HCT116 (cell line): ENCODE measurements at regions not wholly inside any gene's neighbourhood (a gene's known extent, or its start where the extent isn't known, plus 50 kb on each side); places are given as distances from the start of the nearest gene placed in this dataset.

Experiments used
- ATAC-seq: fragments of 200-7000 bp; cut with Tn5 transposase; 2 replicates; pipeline ENCODE4 v1.9.1; 2020; ENCODE audit warnings: mild to moderate bottlenecking, moderate library complexity
- BruUV-seq: library from RNA; stranded (reverse); fragments of 400-500 nt; replicated peaks from 2 replicates; lab custom pipeline; 2021; lab: Mats Ljungman, UMichigan
- CTCF ChIA-PET: fragments of 300-600 bp; sonication (Branson Sonifier 250); formaldehyde crosslinking; loops from one replicate; lab custom pipeline; 2021; ENCODE audit warnings: antibody characterized with exemption; lab: Charles Lee
- POLR2A ChIA-PET: fragments of 300-600, 350-600 bp; sonication (Branson Sonifier 250); formaldehyde crosslinking; loops from one replicate; lab custom pipeline; 2021; ENCODE audit warnings: antibody characterized with exemption; lab: Charles Lee
- RAD21 ChIA-PET, 2 experiments: fragments of 300-600 bp; sonication (Branson Sonifier 250); formaldehyde crosslinking; loops; one replicate each; lab custom pipeline; 2023; ENCODE audit warnings: low total read pairs in 2 of 2; ENCODE audit not compliant: uncharacterized antibody in 2 of 2, unreplicated experiment in 2 of 2, low non-redundant PET in 1 of 2; lab: Charles Lee
- DNase-seq: peaks from one replicate; pipeline ENCODE4 v3.0.0-alpha.2; 2010; ENCODE audit warnings: low read depth, low spot score
- H2AFZ ChIP-seq: fragments of 200-600 bp; shearing (Covaris generic), sonication (generic); 2 replicates; pipeline ENCODE4 v1.6.1; 2017; ENCODE audit warnings: low read depth, mixed run types, mixed read lengths, antibody characterized with exemption, low read length; ENCODE audit not compliant: poor library complexity, severe bottlenecking
- H3K27ac ChIP-seq: 2 replicates; pipeline ENCODE4 v1.5.1; 2012; ENCODE audit warnings: low read depth, low read length
- H3K27me3 ChIP-seq: fragments of 200-600 bp; sonication (generic); 2 replicates; pipeline ENCODE4 v1.6.1; 2016; ENCODE audit warnings: mixed run types, low read length, mixed read lengths; ENCODE audit not compliant: insufficient read depth
- H3K36me3 ChIP-seq, 2 experiments: fragments of 200-500 bp in 1 of 2; fragments of 200-600 bp in 1 of 2; sonication (Bioruptor generic) in 1 of 2; sonication (generic) in 1 of 2; 2 replicates each; pipeline versions ENCODE4 v1.5.1 to v1.6.1; 2014 to 2016; ENCODE audit warnings: low read length in 2 of 2, inconsistent platforms in 1 of 2, mixed read lengths in 1 of 2, mixed run types in 1 of 2; ENCODE audit not compliant: insufficient read depth in 2 of 2, control insufficient read depth in 1 of 2
- H3K4me1 ChIP-seq, 2 experiments: fragments of 200-600 bp in 1 of 2; sonication (generic) in 1 of 2; 2 replicates each; pipeline versions ENCODE4 v1.5.1 to v1.6.1; 2012 to 2017; ENCODE audit warnings: low read length in 2 of 2, inconsistent platforms in 1 of 2, mild to moderate bottlenecking in 1 of 2, mixed read lengths in 1 of 2, mixed run types in 1 of 2, moderate library complexity in 1 of 2; ENCODE audit not compliant: insufficient read depth in 2 of 2, control insufficient read depth in 1 of 2
- H3K4me2 ChIP-seq: fragments of 200-600 bp; sonication (generic); 2 replicates; pipeline ENCODE4 v1.6.1; 2017; ENCODE audit warnings: mixed run types, low read length, mixed read lengths
- H3K4me3 ChIP-seq, 2 experiments: fragments of 200-600 bp in 1 of 2; sonication (generic) in 1 of 2; replicated peaks in 1 of 2; 2 replicates each; pipeline ENCODE4 v1.5.1; 2011 to 2016; ENCODE audit warnings: low read length in 2 of 2, control low read depth in 1 of 2, low read depth in 1 of 2, mild to moderate bottlenecking in 1 of 2, mixed read lengths in 1 of 2, mixed run types in 1 of 2
- H3K79me2 ChIP-seq: fragments of 200-600 bp; sonication (generic); 2 replicates; pipeline ENCODE4 v1.6.1; 2017; ENCODE audit warnings: mild to moderate bottlenecking, mixed run types, low read length, moderate library complexity, mixed read lengths; ENCODE audit not compliant: insufficient read depth
- H3K9ac ChIP-seq: fragments of 200-600 bp; sonication (generic); 2 replicates; pipeline ENCODE4 v1.6.1; 2016; ENCODE audit warnings: low read length, mixed read lengths
- H3K9me2 ChIP-seq: fragments of 200-600 bp; sonication (generic), shearing (Covaris generic); 2 replicates; pipeline ENCODE4 v1.6.1; 2017; ENCODE audit warnings: mixed run types, mild to moderate bottlenecking, moderate library complexity; ENCODE audit not compliant: insufficient read depth
- H3K9me3 ChIP-seq, 2 experiments: fragments of 200-500 bp in 1 of 2; fragments of 200-600 bp in 1 of 2; sonication (Bioruptor generic) in 1 of 2; sonication (generic) in 1 of 2; 2 replicates each; pipeline ENCODE4 v1.6.1; 2014 to 2017; ENCODE audit warnings: low read length in 2 of 2, mixed read lengths in 2 of 2, inconsistent platforms in 1 of 2, low read depth in 1 of 2, mild to moderate bottlenecking in 1 of 2, mixed run types in 1 of 2, moderate library complexity in 1 of 2; ENCODE audit not compliant: control insufficient read depth in 1 of 2, insufficient read depth in 1 of 2
- H4K20me1 ChIP-seq: fragments of 200-600 bp; sonication (generic), shearing (Covaris generic); 2 replicates; pipeline ENCODE4 v1.6.1; 2017; ENCODE audit warnings: mixed run types, mild to moderate bottlenecking, moderate library complexity; ENCODE audit not compliant: insufficient read depth
- JUND ChIP-seq: IDR thresholded peaks from 2 replicates; pipeline ENCODE4 v1.6.1; 2012
- POLR2AphosphoS5 ChIP-seq: IDR thresholded peaks from 2 replicates; pipeline ENCODE4 v1.6.1; 2011; ENCODE audit warnings: mild to moderate bottlenecking, low read depth, low read length, moderate library complexity
- RAD21 ChIP-seq: IDR thresholded peaks from 2 replicates; pipeline ENCODE4 v1.6.1; 2012; ENCODE audit warnings: low read depth, mild to moderate bottlenecking
- SIN3A ChIP-seq: IDR thresholded peaks from 2 replicates; pipeline ENCODE4 v1.6.1; 2012; ENCODE audit warnings: low read depth
- YY1 ChIP-seq: IDR thresholded peaks from 2 replicates; pipeline ENCODE4 v1.6.1; 2011; ENCODE audit warnings: low read length, low read depth, moderate library complexity, mild to moderate bottlenecking; ENCODE audit not compliant: insufficient replicate concordance; ENCODE audit errors: extremely low read depth
- intact Hi-C: fragments of 100-400 bp; cut with micrococcal nuclease; formaldehyde crosslinking; loops from 2 replicates; pipeline ENCODE4 v1.10.0; 2022
- TF ChIP-seq, protein P1 (sequence below): IDR thresholded peaks from 2 replicates; pipeline ENCODE4 v1.6.1; 2011; ENCODE audit warnings: mild to moderate bottlenecking, low read length, moderate library complexity; ENCODE audit not compliant: insufficient replicate concordance; ENCODE audit errors: extremely low read depth
- TF ChIP-seq, protein P2 (sequence below): IDR thresholded peaks from 2 replicates; pipeline ENCODE4 v1.6.1; 2012
- TF ChIP-seq, protein P3 (sequence below): IDR thresholded peaks from 2 replicates; pipeline ENCODE4 v1.6.1; 2012; ENCODE audit warnings: low read depth

DNA sequence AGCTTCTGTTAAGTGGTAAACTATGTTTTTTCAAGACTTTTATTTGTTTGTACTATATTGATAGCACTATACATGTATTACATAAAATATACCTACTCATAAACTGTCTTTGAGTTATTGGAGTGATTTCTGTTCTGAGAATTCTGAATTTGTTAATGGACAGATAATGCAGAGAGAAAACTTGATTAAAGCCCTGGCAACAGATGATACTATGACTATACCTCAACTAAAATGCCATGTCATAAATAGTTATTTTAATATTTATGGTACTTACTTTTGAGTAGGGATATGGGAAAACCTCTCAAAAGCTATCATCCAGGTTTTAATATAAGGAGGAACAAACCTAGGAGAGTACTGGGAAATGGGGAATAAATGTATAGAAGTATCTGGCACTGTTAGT, 947.2 kb upstream of the ARRDC3 start:
- TF ChIP-seq YY1 (no peak), RAD21 (no peak), POLR2AphosphoS5 (no peak), JUND (no peak), SIN3A (no peak)
- TF ChIP-seq, protein P1, sequence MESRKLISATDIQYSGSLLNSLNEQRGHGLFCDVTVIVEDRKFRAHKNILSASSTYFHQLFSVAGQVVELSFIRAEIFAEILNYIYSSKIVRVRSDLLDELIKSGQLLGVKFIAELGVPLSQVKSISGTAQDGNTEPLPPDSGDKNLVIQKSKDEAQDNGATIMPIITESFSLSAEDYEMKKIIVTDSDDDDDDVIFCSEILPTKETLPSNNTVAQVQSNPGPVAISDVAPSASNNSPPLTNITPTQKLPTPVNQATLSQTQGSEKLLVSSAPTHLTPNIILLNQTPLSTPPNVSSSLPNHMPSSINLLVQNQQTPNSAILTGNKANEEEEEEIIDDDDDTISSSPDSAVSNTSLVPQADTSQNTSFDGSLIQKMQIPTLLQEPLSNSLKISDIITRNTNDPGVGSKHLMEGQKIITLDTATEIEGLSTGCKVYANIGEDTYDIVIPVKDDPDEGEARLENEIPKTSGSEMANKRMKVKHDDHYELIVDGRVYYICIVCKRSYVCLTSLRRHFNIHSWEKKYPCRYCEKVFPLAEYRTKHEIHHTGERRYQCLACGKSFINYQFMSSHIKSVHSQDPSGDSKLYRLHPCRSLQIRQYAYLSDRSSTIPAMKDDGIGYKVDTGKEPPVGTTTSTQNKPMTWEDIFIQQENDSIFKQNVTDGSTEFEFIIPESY: no peak
- TF ChIP-seq, protein P2, sequence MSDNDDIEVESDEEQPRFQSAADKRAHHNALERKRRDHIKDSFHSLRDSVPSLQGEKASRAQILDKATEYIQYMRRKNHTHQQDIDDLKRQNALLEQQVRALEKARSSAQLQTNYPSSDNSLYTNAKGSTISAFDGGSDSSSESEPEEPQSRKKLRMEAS: no peak
- TF ChIP-seq, protein P3, sequence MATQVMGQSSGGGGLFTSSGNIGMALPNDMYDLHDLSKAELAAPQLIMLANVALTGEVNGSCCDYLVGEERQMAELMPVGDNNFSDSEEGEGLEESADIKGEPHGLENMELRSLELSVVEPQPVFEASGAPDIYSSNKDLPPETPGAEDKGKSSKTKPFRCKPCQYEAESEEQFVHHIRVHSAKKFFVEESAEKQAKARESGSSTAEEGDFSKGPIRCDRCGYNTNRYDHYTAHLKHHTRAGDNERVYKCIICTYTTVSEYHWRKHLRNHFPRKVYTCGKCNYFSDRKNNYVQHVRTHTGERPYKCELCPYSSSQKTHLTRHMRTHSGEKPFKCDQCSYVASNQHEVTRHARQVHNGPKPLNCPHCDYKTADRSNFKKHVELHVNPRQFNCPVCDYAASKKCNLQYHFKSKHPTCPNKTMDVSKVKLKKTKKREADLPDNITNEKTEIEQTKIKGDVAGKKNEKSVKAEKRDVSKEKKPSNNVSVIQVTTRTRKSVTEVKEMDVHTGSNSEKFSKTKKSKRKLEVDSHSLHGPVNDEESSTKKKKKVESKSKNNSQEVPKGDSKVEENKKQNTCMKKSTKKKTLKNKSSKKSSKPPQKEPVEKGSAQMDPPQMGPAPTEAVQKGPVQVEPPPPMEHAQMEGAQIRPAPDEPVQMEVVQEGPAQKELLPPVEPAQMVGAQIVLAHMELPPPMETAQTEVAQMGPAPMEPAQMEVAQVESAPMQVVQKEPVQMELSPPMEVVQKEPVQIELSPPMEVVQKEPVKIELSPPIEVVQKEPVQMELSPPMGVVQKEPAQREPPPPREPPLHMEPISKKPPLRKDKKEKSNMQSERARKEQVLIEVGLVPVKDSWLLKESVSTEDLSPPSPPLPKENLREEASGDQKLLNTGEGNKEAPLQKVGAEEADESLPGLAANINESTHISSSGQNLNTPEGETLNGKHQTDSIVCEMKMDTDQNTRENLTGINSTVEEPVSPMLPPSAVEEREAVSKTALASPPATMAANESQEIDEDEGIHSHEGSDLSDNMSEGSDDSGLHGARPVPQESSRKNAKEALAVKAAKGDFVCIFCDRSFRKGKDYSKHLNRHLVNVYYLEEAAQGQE: no peak
- TF ChIP-seq, all 23 proteins: peak for 0
- H3K9me3 ChIP-seq: no peaks in the 10 kb centered on the region
- no peak for ATAC-seq
- H3K9me2 ChIP-seq: 0 out of 2 replicates have a peak, but pooled peaks cover 2% of the 10 kb centered on the region
- intact Hi-C loops: no loop called here
- H3K4me1 ChIP-seq: peaks cover 0 to 4% of the 10 kb centered on the region in 2 experiments; a peak in 1 of 4 replicates
- ChIA-PET RAD21 (no interaction called here), POLR2A (no interaction called here), CTCF (no interaction called here)
- H4K20me1 ChIP-seq: no peaks in the 10 kb centered on the region
- H3K4me3 ChIP-seq: no peak overlapping the region
- no peak overlapping the region for H3K27ac ChIP-seq
- no peak overlapping the region for H3K4me2 ChIP-seq
- H3K27me3 ChIP-seq: no peaks in the 10 kb centered on the region
- no peak overlapping the region for H2AFZ ChIP-seq
- H3K36me3 ChIP-seq: no peaks in the 10 kb centered on the region
- no peak overlapping the region for H3K9ac ChIP-seq
- no peaks in the 10 kb centered on the region for H3K79me2 ChIP-seq
- BruUV-seq: no TSS peak
- no peak for DNase-seq
